B cell (primary cell): ENCODE measurements at regions not wholly inside any gene's neighbourhood (a gene's known extent, or its start where the extent isn't known, plus 50 kb on each side); places are given as distances from the start of the nearest gene placed in this dataset.
"Not testable (repeated sequence)": the region's sequence is repeated elsewhere in the genome, so short reads cannot be mapped to it uniquely, and the experiment has no call there.

Experiments used
- ATAC-seq: fragments of 200-7000 bp; cut with Tn5 transposase; one replicate; pipeline ENCODE4 v1.10.0; 2021; ENCODE audit warnings: low read depth, mild to moderate bottlenecking, moderate number of reproducible peaks, moderate library complexity
- CTCF ChIA-PET: fragments of 350-600 bp; sonication (Branson Sonifier 250); formaldehyde crosslinking; loops from one replicate; lab custom pipeline; 2021; ENCODE audit warnings: antibody characterized with exemption, inconsistent platforms; lab: Charles Lee
- POLR2A ChIA-PET: fragments of 350-600 bp; sonication (Branson Sonifier 250); formaldehyde crosslinking; loops from one replicate; lab custom pipeline; 2021; ENCODE audit warnings: antibody characterized with exemption; lab: Charles Lee
- DNase-seq: peaks from one replicate; pipeline ENCODE4 v3.0.0; 2013
- H2AFZ ChIP-seq: 2 replicates; pipeline ENCODE4 v1.6.1; 2012; ENCODE audit warnings: mild to moderate bottlenecking, low read depth, low read length; ENCODE audit not compliant: insufficient read depth, poor library complexity, severe bottlenecking
- H3K27ac ChIP-seq, 2 donors: 1 replicate in 1 of 2; 2 replicates in 1 of 2; pipeline ENCODE4 v1.5.1; 2012 to 2013; ENCODE audit warnings: low read length in 2 of 2, mild to moderate bottlenecking in 2 of 2, moderate library complexity in 1 of 2
- H3K27me3 ChIP-seq, 4 experiments: fragments of 200-600 bp in 1 of 4; sonication (generic) in 1 of 4; replicated peaks in 1 of 4; 1 replicate in 2 of 4; 2 replicates in 2 of 4; pipeline versions ENCODE4 v1.6.1 to v1.7.0; 2013 to 2016; ENCODE audit warnings: low read length in 3 of 4, mild to moderate bottlenecking in 2 of 4, mixed read lengths in 1 of 4, moderate library complexity in 1 of 4; ENCODE audit not compliant: insufficient read depth in 4 of 4, control insufficient read depth in 3 of 4; ENCODE audit errors: control extremely low read depth in 1 of 4
- H3K36me3 ChIP-seq, 2 experiments: replicated peaks in 1 of 2; 1 replicate in 1 of 2; 2 replicates in 1 of 2; pipeline versions ENCODE4 v1.6.1 to v1.7.1; 2013; ENCODE audit warnings: low read length in 1 of 2; ENCODE audit not compliant: insufficient read depth in 2 of 2, control insufficient read depth in 1 of 2; ENCODE audit errors: control extremely low read depth in 1 of 2, extremely low read depth in 1 of 2
- H3K4me1 ChIP-seq, 2 donors: fragments of 200-600 bp in 1 of 2; sonication (generic) in 1 of 2; 1 replicate in 1 of 2; 2 replicates in 1 of 2; pipeline versions ENCODE4 v1.5.1 to v1.6.1; 2013 to 2017; ENCODE audit warnings: low read length in 2 of 2; ENCODE audit not compliant: control insufficient read depth in 2 of 2, insufficient read depth in 2 of 2
- H3K4me2 ChIP-seq: replicated peaks from 2 replicates; pipeline ENCODE3; 2012; ENCODE audit warnings: mild to moderate bottlenecking, low read depth, low read length; ENCODE audit not compliant: poor library complexity, severe bottlenecking
- H3K4me3 ChIP-seq, 5 experiments: fragments of 200-600 bp in 1 of 5; sonication (generic) in 1 of 5; 1 replicate in 3 of 5; 2 replicates in 2 of 5; pipeline versions ENCODE4 v1.5.1 to v1.7.0; 2011 to 2016; ENCODE audit warnings: low read length in 4 of 5, mild to moderate bottlenecking in 4 of 5, low read depth in 2 of 5, control low read depth in 1 of 5, moderate library complexity in 1 of 5; ENCODE audit not compliant: insufficient read depth in 1 of 5; ENCODE audit errors: control extremely low read depth in 1 of 5, extremely low read depth in 1 of 5
- H3K79me2 ChIP-seq: fragments of 200-600 bp; sonication (generic); one replicate; pipeline ENCODE4 v1.6.0; 2016; ENCODE audit warnings: low read length; ENCODE audit not compliant: control insufficient read depth, insufficient read depth
- H3K9ac ChIP-seq: fragments of 200-600 bp; sonication (generic); 2 replicates; pipeline ENCODE4 v1.6.1; 2017; ENCODE audit warnings: mild to moderate bottlenecking, low read length, moderate library complexity
- H3K9me3 ChIP-seq, 3 donors: one replicate each; pipeline versions ENCODE4 v1.6.1 to v1.7.1; 2013; ENCODE audit warnings: low read length in 2 of 3; ENCODE audit not compliant: control insufficient read depth in 2 of 3, insufficient read depth in 1 of 3; ENCODE audit errors: control extremely low read depth in 1 of 3
- H4K20me1 ChIP-seq: 2 replicates; pipeline ENCODE4 v1.6.0; 2012; ENCODE audit warnings: mild to moderate bottlenecking, low read length; ENCODE audit not compliant: insufficient read depth, control insufficient read depth, poor library complexity, severe bottlenecking
- H3K27ac Mint-ChIP-seq: one replicate; pipeline ENCODE4 v1.8.0; 2021; ENCODE audit warnings: mixed read lengths
- H3K27me3 Mint-ChIP-seq: one replicate; pipeline ENCODE4 v1.8.0; 2021; ENCODE audit warnings: mixed read lengths
- H3K4me1 Mint-ChIP-seq: one replicate; pipeline ENCODE4 v1.8.0; 2021; ENCODE audit warnings: mixed read lengths
- H3K4me3 Mint-ChIP-seq: one replicate; pipeline ENCODE4 v1.8.0; 2021; ENCODE audit warnings: mixed read lengths
- H3K9me3 Mint-ChIP-seq: one replicate; pipeline ENCODE4 v1.8.0; 2022; ENCODE audit warnings: mixed read lengths; ENCODE audit not compliant: insufficient read depth
- CTCF ChIP-seq: fragments of 200-600 bp; IDR thresholded peaks from one replicate; pipeline ENCODE4 v1.8.0; 2022; ENCODE audit warnings: antibody characterized with exemption, mild to moderate bottlenecking
- EZH2 ChIP-seq: IDR thresholded peaks from 2 replicates; pipeline ENCODE4 v1.6.1; 2012; ENCODE audit warnings: borderline replicate concordance, low read depth, mild to moderate bottlenecking, moderate library complexity, low read length; ENCODE audit not compliant: insufficient read depth, poor library complexity, severe bottlenecking
- WGBS: methylation state at CpG from one replicate; pipeline ENCODE4 v1.1.5; 2013; ENCODE audit warnings: missing lambda C conversion rate; ENCODE audit not compliant: insufficient coverage; 5-methylcytosine and 5-hydroxymethylcytosine counted together
- intact Hi-C: fragments of 100-400 bp; cut with micrococcal nuclease; formaldehyde crosslinking; loops from one replicate; pipeline ENCODE4 v1.10.0; 2022

DNA sequence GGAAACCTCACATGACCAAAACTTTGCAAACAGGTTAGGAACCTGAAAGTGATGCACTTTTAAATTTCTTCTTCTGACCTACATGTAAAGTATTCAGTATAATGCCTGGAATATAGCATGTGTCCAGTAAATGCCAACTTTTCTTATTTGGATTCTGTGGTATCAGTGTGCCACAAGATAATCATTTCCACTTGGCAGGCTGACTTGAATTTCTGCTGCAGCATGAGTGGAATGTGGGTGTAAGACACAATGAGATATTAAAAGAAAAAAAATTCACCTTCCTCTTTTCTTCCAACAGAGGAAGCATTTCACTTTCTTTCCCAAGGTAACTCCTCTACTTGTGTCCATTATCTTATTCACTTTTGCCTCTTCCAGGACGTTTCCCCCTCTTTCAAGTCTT lies 141.9 kb upstream of the PRKD1 start:
- Histone ChIP-seq H3K4me3 (no peak overlapping the region), H3K9ac (no peak overlapping the region), H3K4me1 (no peaks in the 10 kb centered on the region), H3K9me3 (peaks cover 0 to 8% (median 6%) of the 10 kb centered on the region in 3 donors), H3K27me3 (no peaks in the 10 kb centered on the region), H4K20me1 (no peaks in the 10 kb centered on the region), H2AFZ (no peak overlapping the region), H3K4me2 (no peak overlapping the region), H3K27ac (no peak overlapping the region), H3K79me2 (no peaks in the 10 kb centered on the region), H3K36me3 (no peaks in the 10 kb centered on the region)
- ATAC-seq (no peak), DNase-seq (no peak)
- H3K9me3 Mint-ChIP-seq: peaks cover 9% of the 10 kb centered on the region
- no peak for TF ChIP-seq CTCF
- no peak for TF ChIP-seq EZH2
- H3K4me1 Mint-ChIP-seq: no peaks in the 10 kb centered on the region
- CTCF ChIA-PET: no interaction called here
- no peak overlapping the region for H3K4me3 Mint-ChIP-seq
- no peak overlapping the region for H3K27ac Mint-ChIP-seq
- no CpG with 5 or more reads among the region's 1 CpG for WGBS
- POLR2A ChIA-PET: no interaction called here
- intact Hi-C loops: no loop called here
- no peaks in the 10 kb centered on the region for H3K27me3 Mint-ChIP-seq

GRCh38 chr14:30072454-30072853 lies 144.8 kb upstream of the PRKD1 start:
- H3K27me3 Mint-ChIP-seq, H3K36me3 ChIP-seq, H3K27ac ChIP-seq, H3K4me3 ChIP-seq, H3K4me3 Mint-ChIP-seq, H3K27ac Mint-ChIP-seq, H3K4me2 ChIP-seq, intact Hi-C loops, H3K27me3 ChIP-seq, H4K20me1 ChIP-seq, POLR2A ChIA-PET, CTCF ChIA-PET, ATAC-seq, H2AFZ ChIP-seq, H3K4me1 ChIP-seq, DNase-seq, H3K9me3 ChIP-seq, H3K9ac ChIP-seq, H3K79me2 ChIP-seq, H3K4me1 Mint-ChIP-seq, H3K9me3 Mint-ChIP-seq: not testable (repeated sequence)
- 33% methylated on average over 2 of the region's 2 CpGs for WGBS
